MCF 10A (cell line): ENCODE measurements at regions not wholly inside any gene's neighbourhood (a gene's known extent, or its start where the extent isn't known, plus 50 kb on each side); places are given as distances from the start of the nearest gene placed in this dataset.

ENCODE experiments used
- BruUV-seq: library from RNA; stranded (reverse); fragments of 400-500 nt; replicated peaks from 2 replicates; lab custom pipeline; 2021; lab: Mats Ljungman, UMichigan
- CTCF ChIA-PET: fragments of 300-600 bp; sonication (Branson Sonifier 250); formaldehyde crosslinking; extraction: SDS; loops from one replicate; lab custom pipeline; 2021; ENCODE audit warnings: antibody characterized with exemption, inconsistent platforms; lab: Yijun Ruan, JAX
- POLR2A ChIA-PET: fragments of 300-600, 350-650 bp; sonication (Branson Sonifier 250); formaldehyde crosslinking; extraction: SDS; loops from one replicate; lab custom pipeline; 2020; ENCODE audit warnings: antibody characterized with exemption, inconsistent platforms; lab: Yijun Ruan, JAX
- DNase-seq: peaks from one replicate; pipeline ENCODE4 v3.0.0-alpha.2; 2018; ENCODE audit not compliant: unreplicated experiment
- H3K27ac Mint-ChIP-seq: one replicate; pipeline ENCODE4 v1.8.0; 2022; ENCODE audit warnings: mild to moderate bottlenecking, low read depth, mixed read lengths; ENCODE audit not compliant: unreplicated experiment
- H3K27me3 Mint-ChIP-seq: one replicate; pipeline ENCODE4 v1.8.0; 2022; ENCODE audit warnings: mixed read lengths; ENCODE audit not compliant: insufficient read depth, unreplicated experiment
- H3K36me3 Mint-ChIP-seq: one replicate; pipeline ENCODE4 v1.8.0; 2022; ENCODE audit warnings: mild to moderate bottlenecking, moderate library complexity, mixed read lengths; ENCODE audit not compliant: insufficient read depth, unreplicated experiment
- H3K4me1 Mint-ChIP-seq: one replicate; pipeline ENCODE4 v1.8.0; 2022; ENCODE audit warnings: mixed read lengths; ENCODE audit not compliant: insufficient read depth, unreplicated experiment
- H3K4me3 Mint-ChIP-seq: one replicate; pipeline ENCODE4 v1.8.0; 2022; ENCODE audit warnings: mild to moderate bottlenecking, moderate library complexity, mixed read lengths; ENCODE audit not compliant: unreplicated experiment
- H3K9me3 Mint-ChIP-seq: one replicate; pipeline ENCODE4 v1.8.0; 2022; ENCODE audit warnings: mixed read lengths; ENCODE audit not compliant: unreplicated experiment
- intact Hi-C: fragments of 100-400 bp; cut with micrococcal nuclease; formaldehyde crosslinking; loops from 2 replicates; pipeline ENCODE4 v1.14.1; 2022
- TF ChIP-seq, protein P1 (sequence below): fragments of 200-600 bp; IDR thresholded peaks from one replicate; pipeline ENCODE4 v1.8.0; 2022; ENCODE audit warnings: antibody characterized with exemption, mild to moderate bottlenecking; ENCODE audit not compliant: unreplicated experiment

DNA sequence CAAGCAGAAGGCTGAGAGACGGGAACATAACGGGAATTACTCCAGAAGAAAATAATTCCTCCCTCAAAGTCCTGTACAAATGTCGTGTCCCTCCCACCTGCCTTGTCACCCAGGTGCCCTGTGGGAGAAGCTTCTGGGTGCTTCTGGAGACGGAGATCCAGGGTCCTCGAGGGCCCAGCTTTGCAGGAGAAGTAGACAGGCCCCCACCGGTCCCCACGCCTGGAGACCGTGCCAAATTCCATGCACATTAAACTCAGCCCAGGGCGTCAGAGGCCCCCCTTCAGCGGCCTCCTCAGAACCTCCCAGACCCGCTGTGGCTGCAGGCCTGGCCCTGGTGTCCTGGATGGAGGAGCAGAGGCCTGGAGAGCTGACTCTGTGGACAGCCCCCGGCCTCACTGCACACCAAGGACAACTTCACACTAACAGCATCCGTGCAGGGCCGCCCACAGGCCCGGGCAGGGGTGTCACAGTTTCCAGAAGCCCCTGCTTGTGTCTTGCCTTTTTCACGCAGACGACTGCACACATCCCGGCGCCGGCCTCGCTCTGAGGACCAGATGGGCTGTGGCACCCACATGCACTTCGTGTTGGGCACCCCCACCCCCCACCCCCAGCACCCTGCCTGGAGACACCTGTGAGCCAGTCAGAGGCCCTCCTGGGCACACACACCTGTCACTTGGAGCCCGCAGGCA lies 734.3 kb downstream of the BRD1 start:
- no peaks in the 10 kb centered on the region for H3K36me3 Mint-ChIP-seq
- no peaks in the 10 kb centered on the region for H3K4me1 Mint-ChIP-seq
- ChIA-PET CTCF (interaction anchor here (0.6 kb wide), 1 partner anchor 96 kb away, joined by 3 read pairs; no protein-coding TSS in a partner anchor), POLR2A (no interaction called here)
- no TSS peak for BruUV-seq
- H3K9me3 Mint-ChIP-seq: peaks cover 27% of the 10 kb centered on the region
- intact Hi-C loops: no loop called here
- no peaks in the 10 kb centered on the region for H3K27me3 Mint-ChIP-seq
- no peak overlapping the region for H3K27ac Mint-ChIP-seq
- H3K4me3 Mint-ChIP-seq: no peak overlapping the region
- TF ChIP-seq, protein P1, sequence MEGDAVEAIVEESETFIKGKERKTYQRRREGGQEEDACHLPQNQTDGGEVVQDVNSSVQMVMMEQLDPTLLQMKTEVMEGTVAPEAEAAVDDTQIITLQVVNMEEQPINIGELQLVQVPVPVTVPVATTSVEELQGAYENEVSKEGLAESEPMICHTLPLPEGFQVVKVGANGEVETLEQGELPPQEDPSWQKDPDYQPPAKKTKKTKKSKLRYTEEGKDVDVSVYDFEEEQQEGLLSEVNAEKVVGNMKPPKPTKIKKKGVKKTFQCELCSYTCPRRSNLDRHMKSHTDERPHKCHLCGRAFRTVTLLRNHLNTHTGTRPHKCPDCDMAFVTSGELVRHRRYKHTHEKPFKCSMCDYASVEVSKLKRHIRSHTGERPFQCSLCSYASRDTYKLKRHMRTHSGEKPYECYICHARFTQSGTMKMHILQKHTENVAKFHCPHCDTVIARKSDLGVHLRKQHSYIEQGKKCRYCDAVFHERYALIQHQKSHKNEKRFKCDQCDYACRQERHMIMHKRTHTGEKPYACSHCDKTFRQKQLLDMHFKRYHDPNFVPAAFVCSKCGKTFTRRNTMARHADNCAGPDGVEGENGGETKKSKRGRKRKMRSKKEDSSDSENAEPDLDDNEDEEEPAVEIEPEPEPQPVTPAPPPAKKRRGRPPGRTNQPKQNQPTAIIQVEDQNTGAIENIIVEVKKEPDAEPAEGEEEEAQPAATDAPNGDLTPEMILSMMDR: no peak
- no peak for DNase-seq

DNA sequence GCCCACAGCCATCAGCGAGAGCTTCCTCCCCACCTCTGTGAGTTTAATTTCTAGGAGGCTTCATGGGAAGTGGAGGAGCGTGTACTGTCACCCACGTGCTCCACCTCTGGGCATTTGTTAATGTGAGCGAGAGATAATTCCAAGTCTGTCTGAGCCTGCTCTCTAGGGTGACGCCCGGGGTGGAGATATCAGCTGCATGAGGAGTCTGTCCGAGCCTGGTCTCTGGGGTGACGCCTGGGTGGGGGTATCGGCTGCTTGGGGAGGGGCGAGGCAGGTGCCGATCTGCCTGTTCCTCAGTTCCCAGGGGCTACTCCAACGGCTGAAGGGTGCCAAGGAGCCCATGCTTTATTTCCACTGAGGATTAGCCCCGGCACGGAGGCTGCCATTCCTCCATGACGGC lies 735.0 kb downstream of the BRD1 start:
- H3K27ac Mint-ChIP-seq: no peak overlapping the region
- DNase-seq: no peak
- no peaks in the 10 kb centered on the region for H3K27me3 Mint-ChIP-seq
- no peaks in the 10 kb centered on the region for H3K36me3 Mint-ChIP-seq
- CTCF ChIA-PET: interaction anchor here (0.6 to 0.9 kb wide), 3 partner anchors 18 to 630 kb away, joined by 3 to 6 read pairs (median 5); no protein-coding TSS in a partner anchor
- H3K4me3 Mint-ChIP-seq: no peak overlapping the region
- H3K9me3 Mint-ChIP-seq: peaks cover 24% of the 10 kb centered on the region
- POLR2A ChIA-PET: no interaction called here
- no TSS peak for BruUV-seq
- TF ChIP-seq, protein P1: no peak
- intact Hi-C loops: no loop called here
- no peaks in the 10 kb centered on the region for H3K4me1 Mint-ChIP-seq

DNA sequence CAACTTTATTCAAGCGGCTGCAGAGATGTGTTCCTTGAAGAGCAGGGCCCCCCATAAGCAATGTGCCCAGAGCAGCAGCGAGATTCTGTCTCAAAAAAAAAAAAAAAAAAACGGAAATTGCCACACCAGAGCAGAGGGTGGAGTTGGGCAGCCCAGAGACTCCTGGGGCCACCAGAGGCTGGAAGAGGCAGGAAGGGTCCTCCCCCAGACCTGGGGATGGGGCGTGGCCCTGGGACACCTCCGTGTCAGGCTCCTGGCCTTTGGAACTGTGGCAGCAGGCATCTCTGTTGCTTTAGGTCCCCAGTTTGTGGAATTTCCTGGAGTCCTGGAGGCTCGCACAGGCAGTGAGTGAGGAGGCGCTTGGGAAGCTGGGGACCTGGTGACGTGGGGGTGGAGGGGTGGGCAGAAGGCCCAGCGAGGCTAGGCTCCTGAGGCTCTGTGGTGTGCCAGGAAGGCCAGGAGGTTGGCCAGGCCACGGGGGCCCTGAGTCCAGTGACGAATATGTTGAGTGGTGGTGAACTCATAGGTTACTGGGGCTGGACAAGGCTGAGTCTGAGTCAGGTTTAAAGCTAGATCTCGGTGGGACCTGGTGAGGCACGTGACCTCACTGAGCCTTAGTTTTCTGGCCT lies 735.6 kb downstream of the BRD1 start:
- BruUV-seq: no TSS peak
- DNase-seq: no peak
- intact Hi-C loops: no loop called here
- POLR2A ChIA-PET: no interaction called here
- Mint-ChIP-seq H3K9me3 (peaks cover 30% of the 10 kb centered on the region), H3K36me3 (no peaks in the 10 kb centered on the region), H3K27me3 (no peaks in the 10 kb centered on the region), H3K27ac (no peak overlapping the region), H3K4me1 (no peaks in the 10 kb centered on the region), H3K4me3 (no peak overlapping the region)
- CTCF ChIA-PET: interaction anchor here (0.6 to 0.9 kb wide), 2 partner anchors 17 to 631 kb away, joined by 5 to 6 read pairs; no protein-coding TSS in a partner anchor
- TF ChIP-seq, protein P1: no peak

DNA sequence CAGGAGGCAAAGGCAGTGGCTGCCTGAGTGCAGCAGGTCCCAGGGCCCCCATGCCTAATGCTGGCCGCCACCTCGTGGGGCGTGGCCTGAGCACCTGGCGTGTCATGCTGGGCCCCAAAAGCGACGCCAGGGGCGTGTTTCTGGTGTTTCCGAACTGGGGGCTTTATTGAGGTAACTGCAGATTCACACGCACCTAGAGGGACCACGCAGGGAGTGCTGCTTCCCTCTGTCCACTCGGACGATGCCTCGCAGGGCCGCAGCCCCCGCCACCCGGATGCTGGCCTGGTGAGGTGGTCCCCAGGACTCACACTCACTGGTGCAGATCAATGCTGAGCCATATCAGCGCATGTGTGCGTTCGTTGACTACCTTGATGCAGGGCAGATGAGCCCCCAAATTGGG lies 736.2 kb downstream of the BRD1 start:
- no peak overlapping the region for H3K4me3 Mint-ChIP-seq
- no peaks in the 10 kb centered on the region for H3K4me1 Mint-ChIP-seq
- TF ChIP-seq, protein P1: no peak
- no peaks in the 10 kb centered on the region for H3K36me3 Mint-ChIP-seq
- POLR2A ChIA-PET: no interaction called here
- intact Hi-C loops: no loop called here
- no peak overlapping the region for H3K27ac Mint-ChIP-seq
- BruUV-seq: no TSS peak
- DNase-seq: no peak
- H3K27me3 Mint-ChIP-seq: no peaks in the 10 kb centered on the region
- peaks cover 31% of the 10 kb centered on the region for H3K9me3 Mint-ChIP-seq
- CTCF ChIA-PET: interaction anchor here (0.9 kb wide), 1 partner anchor 17 kb away, joined by 5 read pairs; no protein-coding TSS in a partner anchor
